C4-2B (cell line): ENCODE measurements at regions not wholly inside any gene's neighbourhood (a gene's known extent, or its start where the extent isn't known, plus 50 kb on each side); places are given as distances from the start of the nearest gene placed in this dataset.

Source experiments
- CTCF ChIP-seq: fragments of 450-650 bp; conservative IDR thresholded peaks from 2 replicates; pipeline ENCODE4 v1.5.1; 2017; ENCODE audit warnings: mild to moderate bottlenecking
- ZFX ChIP-seq: fragments of 450-650 bp; IDR thresholded peaks from 2 replicates; pipeline ENCODE4 v1.6.1; 2017

DNA sequence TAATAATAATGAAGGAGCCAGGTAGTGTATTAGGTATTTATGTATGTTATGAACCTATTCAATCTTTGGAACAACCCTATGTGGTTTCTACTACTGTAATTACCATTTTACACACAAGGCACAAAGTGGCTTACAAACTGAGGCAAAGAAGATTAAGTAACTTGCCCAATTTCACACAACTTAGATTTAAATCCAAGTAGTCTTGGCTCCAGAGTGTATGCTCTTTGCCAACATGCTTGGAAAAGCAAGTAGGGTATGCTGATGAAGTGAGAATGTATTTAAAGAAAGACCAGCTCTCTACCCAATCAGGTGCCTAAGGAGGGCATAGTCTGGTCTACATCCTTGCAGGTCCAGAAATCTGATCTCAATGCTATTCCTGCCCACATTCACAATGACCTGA lies 463.2 kb downstream of the METTL15 start:
- no peak for TF ChIP-seq CTCF
- no peak for TF ChIP-seq ZFX
